GM21528 (cell line): ENCODE measurements at regions not wholly inside any gene's neighbourhood (a gene's known extent, or its start where the extent isn't known, plus 50 kb on each side); places are given as distances from the start of the nearest gene placed in this dataset.
A peak's percentile ranks its signal among the peaks of the same experiment; 100 is the strongest.

Experiments
- ATAC-seq: cut with Tn5 transposase; IDR thresholded peaks from one replicate; pipeline ENCODE4 v1.9.1; 2021; ENCODE audit warnings: mild to moderate bottlenecking, moderate library complexity; ENCODE audit not compliant: unreplicated experiment, low FRiP score

- ATAC-seq: no peak
These were observed 259.9 kb upstream of the KCNH8 start for GRCh38 chr3:18888370-18888769.

- ATAC-seq: no peak
These were observed 262.0 kb upstream of the KCNH8 start for GRCh38 chr3:18886331-18886730.

DNA sequence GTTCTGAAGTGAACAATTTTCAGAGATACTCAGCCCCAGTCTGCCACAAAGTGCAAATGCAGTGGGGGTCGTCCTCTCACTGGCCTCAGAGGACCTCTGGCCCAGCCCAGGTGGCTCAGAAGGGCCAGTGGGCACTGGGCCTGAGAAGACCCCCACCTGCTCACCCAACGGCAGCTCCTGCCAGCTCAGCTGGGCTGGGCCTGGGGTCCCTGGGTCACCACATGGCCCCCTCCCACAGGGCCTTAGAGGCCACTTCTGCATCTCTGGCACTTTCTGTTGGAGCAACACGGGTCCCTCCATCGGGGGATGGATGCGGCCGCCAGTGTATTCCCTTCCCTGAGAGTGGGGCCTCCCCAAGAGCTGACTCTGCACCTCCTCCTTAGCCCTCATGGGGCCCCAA is 262.7 kb upstream of the KCNH8 start:
- no peak for ATAC-seq

DNA sequence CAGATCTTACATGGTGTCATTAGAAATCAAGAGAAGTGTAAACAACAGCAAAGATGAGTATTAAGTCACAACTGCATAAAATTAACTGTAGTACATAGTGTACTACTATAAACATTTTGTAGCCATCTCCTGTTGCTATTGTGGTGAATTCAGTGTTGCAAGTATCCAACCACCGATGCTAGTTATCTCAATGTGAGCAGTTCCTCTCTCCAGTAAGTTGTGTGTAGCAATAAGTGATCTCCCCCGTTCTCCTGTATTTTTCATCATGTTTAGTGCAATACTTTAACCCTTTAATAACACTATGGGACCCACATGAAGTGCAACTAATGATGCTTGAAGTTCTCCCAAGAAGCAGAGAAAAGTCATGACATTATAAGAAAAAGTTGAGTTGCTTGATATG is 264.7 kb upstream of the KCNH8 start:
- ATAC-seq: no peak

GRCh38 chr3:18880691-18881090 is 267.6 kb upstream of the KCNH8 start:
- no peak for ATAC-seq

- no peak for ATAC-seq
These were observed 275.8 kb upstream of the KCNH8 start for GRCh38 chr3:18872466-18872865.

- no peak for ATAC-seq
These were observed 277.7 kb upstream of the KCNH8 start for GRCh38 chr3:18870642-18871041.

DNA sequence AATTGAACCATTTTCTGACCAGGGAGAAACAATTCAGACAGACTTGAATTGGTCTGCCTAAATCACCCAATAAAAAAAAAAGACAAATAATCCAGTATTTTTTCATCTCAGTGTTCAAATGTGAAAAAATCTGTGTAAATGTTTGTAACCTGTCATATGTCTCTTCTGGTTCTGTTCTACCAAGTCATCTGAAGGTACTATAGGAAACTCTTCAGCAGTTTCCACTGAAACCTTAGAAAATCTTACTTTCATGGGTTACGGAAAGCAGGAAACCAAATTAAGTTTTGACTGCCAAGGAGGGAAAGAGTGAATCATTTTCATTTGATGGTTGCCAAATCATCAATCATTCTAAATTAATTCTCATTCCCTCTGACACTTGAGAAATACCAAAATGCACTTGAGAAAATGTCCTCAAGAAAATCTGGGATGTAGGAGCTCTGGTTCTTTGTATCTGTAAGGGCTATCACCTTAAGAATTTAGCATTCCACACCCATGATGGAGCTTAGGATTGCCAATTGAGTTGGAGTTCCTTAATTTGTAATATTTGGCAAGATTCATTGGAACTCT is 278.2 kb upstream of the KCNH8 start:
- ATAC-seq: no peak

DNA sequence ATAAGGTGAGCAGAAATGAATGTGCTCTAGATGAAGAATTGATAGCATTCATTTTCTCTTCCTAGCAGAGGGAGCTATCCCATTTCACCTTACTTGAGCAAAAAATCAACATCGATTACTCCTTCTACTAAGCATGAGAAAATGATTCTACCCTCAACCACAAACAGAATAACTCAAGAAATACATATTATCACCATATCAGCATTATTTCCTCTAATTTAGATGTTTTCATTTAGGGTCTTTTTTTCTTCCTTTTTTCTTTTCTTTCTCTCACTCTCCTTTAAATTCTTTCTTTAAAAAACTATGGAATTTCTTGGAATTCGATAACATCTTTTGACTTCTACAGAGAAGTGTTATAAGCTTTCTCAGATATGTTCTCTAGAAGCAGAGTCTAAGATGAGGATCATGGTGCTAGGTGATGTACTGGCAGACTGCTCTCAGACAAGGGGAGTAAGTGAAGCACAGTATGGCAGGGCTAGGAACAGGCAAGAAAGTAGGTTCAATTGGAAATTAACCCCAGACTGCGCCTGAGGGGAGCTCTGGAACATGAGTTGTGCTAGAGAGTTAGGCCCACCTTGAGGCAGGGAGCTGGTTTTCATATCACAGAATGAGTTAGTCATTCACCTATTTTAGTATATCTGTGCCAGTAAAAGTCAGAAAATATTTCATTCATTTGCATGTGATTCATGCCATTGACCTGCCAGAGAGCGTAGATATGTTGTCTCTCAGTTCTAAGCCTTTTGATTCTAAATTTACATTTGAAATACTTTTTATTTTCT is 279.2 kb upstream of the KCNH8 start:
- no peak for ATAC-seq

DNA sequence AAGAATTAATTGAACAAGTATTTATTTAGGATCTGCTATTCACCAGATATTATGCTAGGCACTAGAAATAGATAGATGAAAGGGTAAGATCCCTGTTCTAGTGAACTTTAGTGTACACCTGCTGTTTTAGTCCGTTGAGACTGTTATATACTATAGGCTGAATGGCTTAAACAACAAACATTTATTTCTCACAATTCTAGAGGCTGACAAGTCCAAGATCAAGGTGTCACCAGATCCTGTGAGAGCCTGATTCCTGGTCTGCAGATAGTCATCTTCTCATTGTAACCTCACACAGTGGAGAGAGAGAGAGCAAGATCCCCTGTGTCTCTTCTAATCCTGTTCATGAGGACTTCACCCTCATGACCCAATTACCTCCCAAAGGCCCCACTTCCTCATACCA is 281.4 kb upstream of the KCNH8 start:
- ATAC-seq: no peak

GRCh38 chr3:18864933-18865731 is 283.2 kb upstream of the KCNH8 start:
- no peak for ATAC-seq

GRCh38 chr3:18862077-18862476 is 286.2 kb upstream of the KCNH8 start:
- ATAC-seq: no peak

GRCh38 chr3:18861137-18861536 is 287.2 kb upstream of the KCNH8 start:
- no peak for ATAC-seq

- no peak for ATAC-seq
These were observed 295.0 kb upstream of the KCNH8 start for GRCh38 chr3:18853269-18853668.

DNA sequence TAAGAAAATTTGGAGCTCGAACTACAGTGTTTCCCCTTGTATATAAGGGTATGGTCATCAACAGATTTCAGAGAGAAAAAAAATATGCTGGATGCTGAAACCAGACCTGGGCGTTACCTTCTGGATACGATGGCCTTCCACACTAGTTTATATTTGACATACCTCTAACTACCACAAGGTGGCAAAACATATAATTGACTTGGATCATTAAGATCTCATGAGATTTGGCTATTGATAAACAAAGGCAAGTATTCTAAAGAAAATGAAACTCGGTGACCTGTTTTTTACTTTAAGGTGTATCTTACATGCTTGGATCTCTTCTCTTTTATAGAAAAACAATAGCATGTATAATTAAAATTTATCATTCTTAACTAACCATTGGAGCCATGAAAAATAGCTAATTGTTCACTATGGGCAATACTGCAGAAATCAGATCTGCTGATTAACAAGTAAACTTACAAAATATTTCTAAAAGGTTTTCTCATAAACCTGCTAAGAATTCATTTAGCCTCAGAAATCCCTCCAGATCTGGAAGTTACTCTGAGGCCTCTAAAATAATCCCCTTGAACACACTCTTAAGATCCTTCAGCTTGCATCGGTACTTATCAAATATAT is 300.6 kb upstream of the KCNH8 start:
- peak; percentile 71 for ATAC-seq

GRCh38 chr3:18843983-18844382 is 304.3 kb upstream of the KCNH8 start:
- no peak for ATAC-seq

DNA sequence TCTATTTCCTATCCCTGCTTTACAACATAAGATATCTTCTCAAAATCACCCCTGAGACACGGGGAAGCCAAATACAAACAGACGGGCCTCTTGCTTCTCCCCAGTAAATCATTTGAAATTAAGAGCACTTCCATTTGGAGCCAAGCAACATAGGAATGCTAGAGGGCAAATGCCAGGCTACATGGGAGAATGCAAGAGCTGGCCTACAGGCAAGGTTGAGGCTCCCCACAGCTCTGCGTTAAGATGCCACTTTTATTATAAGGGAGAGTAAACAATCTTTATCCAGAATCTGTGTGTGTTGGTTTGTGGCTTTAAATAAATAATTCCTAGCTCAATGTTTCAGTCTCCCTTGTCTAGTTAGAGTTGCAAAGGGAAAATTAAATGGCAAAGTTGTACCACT is 305.1 kb upstream of the KCNH8 start:
- no peak for ATAC-seq

- ATAC-seq: no peak
These were observed 306.6 kb upstream of the KCNH8 start for GRCh38 chr3:18841422-18842343.

- ATAC-seq: no peak
These were observed 307.7 kb upstream of the KCNH8 start for GRCh38 chr3:18840535-18841137.

DNA sequence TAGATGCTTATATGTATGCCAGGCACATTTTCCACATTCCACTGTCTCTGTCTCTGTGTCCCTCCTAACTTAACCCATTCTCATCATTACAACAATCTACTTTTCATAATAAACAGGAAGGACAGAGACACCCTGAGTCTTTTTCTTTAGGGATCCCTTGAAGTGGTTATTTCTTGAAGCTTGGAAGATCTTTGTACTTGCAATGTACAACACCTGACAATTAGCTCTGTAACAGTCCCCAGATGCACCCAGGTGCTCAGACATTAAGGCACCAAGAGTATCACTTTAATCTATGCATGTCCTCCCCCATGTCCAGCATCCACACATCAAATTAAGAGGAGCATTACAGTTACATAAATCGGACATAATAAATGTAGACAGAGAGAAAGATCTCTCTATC is 309.6 kb upstream of the KCNH8 start:
- no peak for ATAC-seq
